Vagina (tissue), 2 donors: ENCODE measurements at regions not wholly inside any gene's neighbourhood (a gene's known extent, or its start where the extent isn't known, plus 50 kb on each side); places are given as distances from the start of the nearest gene placed in this dataset.

ENCODE experiments used
- POLR2A ChIP-seq, 2 donors: fragments of 450-650 bp; IDR thresholded peaks; one replicate each; pipeline ENCODE4 v1.6.1; 2017; ENCODE audit warnings: antibody characterized with exemption in 2 of 2, mild to moderate bottlenecking in 2 of 2, moderate library complexity in 2 of 2
- TF ChIP-seq, protein P1 (sequence below), 3 experiments: fragments of 450-650 bp in 2 of 3; fragments of 200-600 bp in 1 of 3; sonication (generic) in 1 of 3; IDR thresholded peaks; one replicate each; pipeline ENCODE4 v1.5.1; 2017 to 2019; ENCODE audit warnings: antibody characterized with exemption in 3 of 3, mild to moderate bottlenecking in 2 of 3, moderate library complexity in 2 of 3

GRCh38 chr2:40033781-40034180, 254.7 kb upstream of the THUMPD2 start:
- TF ChIP-seq, protein P1, sequence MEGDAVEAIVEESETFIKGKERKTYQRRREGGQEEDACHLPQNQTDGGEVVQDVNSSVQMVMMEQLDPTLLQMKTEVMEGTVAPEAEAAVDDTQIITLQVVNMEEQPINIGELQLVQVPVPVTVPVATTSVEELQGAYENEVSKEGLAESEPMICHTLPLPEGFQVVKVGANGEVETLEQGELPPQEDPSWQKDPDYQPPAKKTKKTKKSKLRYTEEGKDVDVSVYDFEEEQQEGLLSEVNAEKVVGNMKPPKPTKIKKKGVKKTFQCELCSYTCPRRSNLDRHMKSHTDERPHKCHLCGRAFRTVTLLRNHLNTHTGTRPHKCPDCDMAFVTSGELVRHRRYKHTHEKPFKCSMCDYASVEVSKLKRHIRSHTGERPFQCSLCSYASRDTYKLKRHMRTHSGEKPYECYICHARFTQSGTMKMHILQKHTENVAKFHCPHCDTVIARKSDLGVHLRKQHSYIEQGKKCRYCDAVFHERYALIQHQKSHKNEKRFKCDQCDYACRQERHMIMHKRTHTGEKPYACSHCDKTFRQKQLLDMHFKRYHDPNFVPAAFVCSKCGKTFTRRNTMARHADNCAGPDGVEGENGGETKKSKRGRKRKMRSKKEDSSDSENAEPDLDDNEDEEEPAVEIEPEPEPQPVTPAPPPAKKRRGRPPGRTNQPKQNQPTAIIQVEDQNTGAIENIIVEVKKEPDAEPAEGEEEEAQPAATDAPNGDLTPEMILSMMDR (IDR thresholded peaks at IDR 0.05) = no peak
- no peak for TF ChIP-seq POLR2A (IDR thresholded peaks at IDR 0.05)
